HEK293 (cell line): ENCODE measurements at regions not wholly inside any gene's neighbourhood (a gene's known extent, or its start where the extent isn't known, plus 50 kb on each side); places are given as distances from the start of the nearest gene placed in this dataset.
A peak's percentile ranks its signal among the peaks of the same experiment; 100 is the strongest.

Source experiments
- CTCF ChIA-PET: fragments of 350-600 bp; formaldehyde crosslinking; extraction: SDS; loops from one replicate; lab custom pipeline; 2021; ENCODE audit warnings: antibody characterized with exemption; lab: Yijun Ruan, JAX
- POLR2A ChIA-PET: fragments of 300-600 bp; formaldehyde crosslinking; extraction: SDS; loops from one replicate; lab custom pipeline; 2020; ENCODE audit warnings: antibody characterized with exemption, inconsistent platforms; lab: Yijun Ruan, JAX
- H3K27ac ChIP-seq: fragments of 200-500 bp; sonication (Bioruptor generic); 2 replicates; pipeline ENCODE4 v1.5.1; 2014; ENCODE audit warnings: low read depth, low read length, control low read depth, inconsistent platforms; ENCODE audit errors: extremely low read depth
- H3K36me3 ChIP-seq, 2 experiments: fragments of 200-500 bp in 1 of 2; sonication (Bioruptor generic) in 1 of 2; 1 replicate in 1 of 2; 2 replicates in 1 of 2; pipeline ENCODE4 v1.5.1; 2014 to 2017; ENCODE audit warnings: inconsistent platforms in 2 of 2, low read length in 2 of 2; ENCODE audit not compliant: control insufficient read depth in 2 of 2, insufficient read depth in 1 of 2
- H3K4me1 ChIP-seq: fragments of 200-500 bp; sonication (Bioruptor generic); 2 replicates; pipeline ENCODE4 v1.5.1; 2014; ENCODE audit warnings: mild to moderate bottlenecking, low read length, inconsistent platforms; ENCODE audit not compliant: control insufficient read depth, insufficient read depth
- H3K4me3 ChIP-seq: 2 replicates; pipeline ENCODE4 v1.5.1; 2011; ENCODE audit warnings: low read depth, mild to moderate bottlenecking, control low read depth, low read length, moderate library complexity
- H3K9me3 ChIP-seq: fragments of 200-500 bp; sonication (Bioruptor generic); 2 replicates; pipeline ENCODE4 v1.5.1; 2014; ENCODE audit warnings: low read depth, low read length, inconsistent platforms; ENCODE audit not compliant: control insufficient read depth, insufficient read depth
- AEBP2 ChIP-seq: fragments of 450-650 bp; formaldehyde crosslinking; IDR thresholded peaks from 2 replicates; pipeline ENCODE4 v1.5.1; 2016; ENCODE audit warnings: missing biosample characterization, missing genetic modification characterization, borderline replicate concordance
- EGR2 ChIP-seq: fragments of 450-650 bp; formaldehyde crosslinking; IDR thresholded peaks from 2 replicates; pipeline ENCODE4 v1.5.1; 2016; ENCODE audit warnings: low read depth, missing biosample characterization, missing genetic modification characterization
- GFI1B ChIP-seq: fragments of 450-650 bp; formaldehyde crosslinking; IDR thresholded peaks from 2 replicates; pipeline ENCODE4 v1.5.1; 2016; ENCODE audit warnings: missing biosample characterization, missing genetic modification characterization
- GLIS2 ChIP-seq: fragments of 450-650 bp; formaldehyde crosslinking; IDR thresholded peaks from 2 replicates; pipeline ENCODE4 v1.5.1; 2016; ENCODE audit warnings: missing biosample characterization, missing genetic modification characterization
- OSR2 ChIP-seq: fragments of 450-650 bp; formaldehyde crosslinking; IDR thresholded peaks from 2 replicates; pipeline ENCODE4 v1.5.1; 2016; ENCODE audit warnings: missing biosample characterization, missing genetic modification characterization
- SCRT2 ChIP-seq: fragments of 450-650 bp; formaldehyde crosslinking; IDR thresholded peaks from 2 replicates; pipeline ENCODE4 v1.5.1; 2016; ENCODE audit warnings: missing biosample characterization, missing genetic modification characterization
- SP7 ChIP-seq: fragments of 450-650 bp; formaldehyde crosslinking; IDR thresholded peaks from 2 replicates; pipeline ENCODE4 v1.5.1; 2016; ENCODE audit warnings: missing biosample characterization, missing genetic modification characterization
- ZBTB17 ChIP-seq: fragments of 450-650 bp; formaldehyde crosslinking; IDR thresholded peaks from 2 replicates; pipeline ENCODE4 v1.5.1; 2016; ENCODE audit warnings: missing biosample characterization, missing genetic modification characterization
- ZNF140 ChIP-seq: fragments of 450-650 bp; formaldehyde crosslinking; IDR thresholded peaks from 2 replicates; pipeline ENCODE4 v1.5.1; 2016; ENCODE audit warnings: missing biosample characterization, missing genetic modification characterization
- ZNF341 ChIP-seq: fragments of 450-650 bp; formaldehyde crosslinking; IDR thresholded peaks from 2 replicates; pipeline ENCODE4; 2016; ENCODE audit warnings: low read depth, missing biosample characterization, missing genetic modification characterization
- ZNF366 ChIP-seq: fragments of 450-650 bp; formaldehyde crosslinking; conservative IDR thresholded peaks from 2 replicates; pipeline ENCODE4 v1.5.1; 2016; ENCODE audit warnings: missing biosample characterization, missing genetic modification characterization
- ZNF544 ChIP-seq: fragments of 450-650 bp; formaldehyde crosslinking; IDR thresholded peaks from 2 replicates; pipeline ENCODE4 v1.5.0; 2017; ENCODE audit warnings: missing biosample characterization, missing genetic modification characterization
- ZNF548 ChIP-seq: fragments of 450-650 bp; formaldehyde crosslinking; IDR thresholded peaks from 2 replicates; pipeline ENCODE4 v1.5.1; 2016; ENCODE audit warnings: missing biosample characterization, missing genetic modification characterization
- ZNF707 ChIP-seq: fragments of 450-650 bp; formaldehyde crosslinking; IDR thresholded peaks from 2 replicates; pipeline ENCODE4 v1.5.1; 2016; ENCODE audit warnings: missing biosample characterization, missing genetic modification characterization
- ZNF776 ChIP-seq: fragments of 450-650 bp; formaldehyde crosslinking; IDR thresholded peaks from 2 replicates; pipeline ENCODE4 v1.5.0; 2017; ENCODE audit warnings: missing biosample characterization, missing genetic modification characterization, borderline replicate concordance
- ZSCAN5A ChIP-seq: fragments of 450-650 bp; formaldehyde crosslinking; IDR thresholded peaks from 2 replicates; pipeline ENCODE4 v1.5.1; 2016; ENCODE audit warnings: missing biosample characterization, missing genetic modification characterization
- TF ChIP-seq, protein P1 (sequence below): fragments of 450-650 bp; formaldehyde crosslinking; IDR thresholded peaks from 2 replicates; pipeline ENCODE4 v1.5.1; 2016; ENCODE audit warnings: missing biosample characterization, missing genetic modification characterization
- TF ChIP-seq, protein P2 (sequence below): fragments of 450-650 bp; formaldehyde crosslinking; IDR thresholded peaks from 2 replicates; pipeline ENCODE4 v1.5.1; 2016; ENCODE audit warnings: missing biosample characterization, missing genetic modification characterization

GRCh38 chr21:41633627-41634026 is 125.7 kb upstream of the TMPRSS2 start:
- H3K27ac ChIP-seq: no peak overlapping the region
- no peaks in the 10 kb centered on the region; a peak in 1 of 3 replicates for H3K36me3 ChIP-seq
- ChIA-PET POLR2A (no interaction called here), CTCF (interaction anchor here (3.3 kb wide), 1 partner anchor 21 kb away, joined by 23 read pairs; no protein-coding TSS in a partner anchor)
- H3K9me3 ChIP-seq: peaks cover 4% of the 10 kb centered on the region; the same call in 1 of the 2 replicates
- H3K4me1 ChIP-seq: peaks cover 7% of the 10 kb centered on the region
- H3K4me3 ChIP-seq: no peak overlapping the region
- TF ChIP-seq ZNF366 (tag by site-specific recombination) (peak; percentile 98), ZNF544 (tag by site-specific recombination) (peak; percentile 20; the same call in 1 of the 2 replicates), ZBTB17 (tag by site-specific recombination) (peak; percentile 77), ZNF776 (no peak)

- ChIA-PET POLR2A (no interaction called here), CTCF (interaction anchor here (1.0 to 3.3 kb wide), 4 partner anchors 20 to 146 kb away, joined by 3 to 23 read pairs (median 6); no protein-coding TSS in a partner anchor)
- Histone ChIP-seq H3K9me3 (peaks cover 4% of the 10 kb centered on the region; the same call in 1 of the 2 replicates), H3K27ac (no peak overlapping the region), H3K4me1 (peaks cover 7% of the 10 kb centered on the region), H3K36me3 (no peaks in the 10 kb centered on the region; a peak in 1 of 3 replicates), H3K4me3 (no peak overlapping the region)
- 0 out of 2 replicates have a peak, but pooled peaks have one; percentile 20 for TF ChIP-seq EGR2
- TF ChIP-seq SP7 (tag by site-specific recombination): peak; percentile 39; the same call in 1 of the 2 replicates
- no peak for TF ChIP-seq GFI1B (tag by site-specific recombination)
These were observed 125.0 kb upstream of the TMPRSS2 start for GRCh38 chr21:41632748-41633475.

GRCh38 chr21:41631564-41632461 is 123.9 kb upstream of the TMPRSS2 start:
- H3K9me3 ChIP-seq: peaks cover 4% of the 10 kb centered on the region; the same call in 1 of the 2 replicates
- no peak overlapping the region for H3K27ac ChIP-seq
- H3K4me3 ChIP-seq: no peak overlapping the region
- POLR2A ChIA-PET: interaction anchor here (0.6 to 1.2 kb wide), 3 partner anchors 12 to 482 kb away, joined by 3 to 4 read pairs (median 3); no protein-coding TSS in a partner anchor
- H3K4me1 ChIP-seq: peaks cover 7% of the 10 kb centered on the region
- CTCF ChIA-PET: interaction anchor here (0.5 to 3.3 kb wide), 10 partner anchors 12 to 185 kb away, joined by 3 to 23 read pairs (median 4); no protein-coding TSS in a partner anchor
- H3K36me3 ChIP-seq: no peaks in the 10 kb centered on the region; a peak in 1 of 3 replicates
- peak; percentile 21; the same call in 1 of the 2 replicates for TF ChIP-seq ZSCAN5A
- peak; percentile 93 for TF ChIP-seq SCRT2
- no peak for TF ChIP-seq AEBP2 (tag by site-specific recombination)
- peak; percentile 37; the same call in 1 of the 2 replicates for TF ChIP-seq ZNF341 (tag by site-specific recombination)
- TF ChIP-seq, protein P1, sequence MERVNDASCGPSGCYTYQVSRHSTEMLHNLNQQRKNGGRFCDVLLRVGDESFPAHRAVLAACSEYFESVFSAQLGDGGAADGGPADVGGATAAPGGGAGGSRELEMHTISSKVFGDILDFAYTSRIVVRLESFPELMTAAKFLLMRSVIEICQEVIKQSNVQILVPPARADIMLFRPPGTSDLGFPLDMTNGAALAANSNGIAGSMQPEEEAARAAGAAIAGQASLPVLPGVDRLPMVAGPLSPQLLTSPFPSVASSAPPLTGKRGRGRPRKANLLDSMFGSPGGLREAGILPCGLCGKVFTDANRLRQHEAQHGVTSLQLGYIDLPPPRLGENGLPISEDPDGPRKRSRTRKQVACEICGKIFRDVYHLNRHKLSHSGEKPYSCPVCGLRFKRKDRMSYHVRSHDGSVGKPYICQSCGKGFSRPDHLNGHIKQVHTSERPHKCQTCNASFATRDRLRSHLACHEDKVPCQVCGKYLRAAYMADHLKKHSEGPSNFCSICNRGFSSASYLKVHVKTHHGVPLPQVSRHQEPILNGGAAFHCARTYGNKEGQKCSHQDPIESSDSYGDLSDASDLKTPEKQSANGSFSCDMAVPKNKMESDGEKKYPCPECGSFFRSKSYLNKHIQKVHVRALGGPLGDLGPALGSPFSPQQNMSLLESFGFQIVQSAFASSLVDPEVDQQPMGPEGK: peak; percentile 71
- TF ChIP-seq ZNF707: no peak
- TF ChIP-seq ZNF548 (tag by site-specific recombination): no peak
- TF ChIP-seq ZNF140 (tag by site-specific recombination): no peak
- TF ChIP-seq, protein P2, sequence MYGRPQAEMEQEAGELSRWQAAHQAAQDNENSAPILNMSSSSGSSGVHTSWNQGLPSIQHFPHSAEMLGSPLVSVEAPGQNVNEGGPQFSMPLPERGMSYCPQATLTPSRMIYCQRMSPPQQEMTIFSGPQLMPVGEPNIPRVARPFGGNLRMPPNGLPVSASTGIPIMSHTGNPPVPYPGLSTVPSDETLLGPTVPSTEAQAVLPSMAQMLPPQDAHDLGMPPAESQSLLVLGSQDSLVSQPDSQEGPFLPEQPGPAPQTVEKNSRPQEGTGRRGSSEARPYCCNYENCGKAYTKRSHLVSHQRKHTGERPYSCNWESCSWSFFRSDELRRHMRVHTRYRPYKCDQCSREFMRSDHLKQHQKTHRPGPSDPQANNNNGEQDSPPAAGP: peak; percentile 96
- TF ChIP-seq OSR2: peak; percentile 52
- TF ChIP-seq EGR2: peak; percentile 98
- TF ChIP-seq GLIS2 (tag by site-specific recombination): peak; percentile 39; the same call in 1 of the 2 replicates
